SU-DHL-6 (cell line): ENCODE measurements at regions not wholly inside any gene's neighbourhood (a gene's known extent, or its start where the extent isn't known, plus 50 kb on each side); places are given as distances from the start of the nearest gene placed in this dataset.

Experiments used
- CTCF ChIP-seq: fragments of 200-600 bp; sonication (generic); IDR thresholded peaks from one replicate; pipeline ENCODE4 v1.5.1; 2017; ENCODE audit warnings: antibody characterized with exemption, mild to moderate bottlenecking, low read length, moderate library complexity; ENCODE audit not compliant: insufficient read depth, poor library complexity, severe bottlenecking
- EZH2phosphoT487 ChIP-seq: fragments of 200-600 bp; sonication (generic), shearing (Covaris generic); conservative IDR thresholded peaks from 2 replicates; pipeline ENCODE4 v1.6.1; 2018; ENCODE audit warnings: mild to moderate bottlenecking, antibody characterized with exemption, low read length, moderate library complexity, mixed read lengths

DNA sequence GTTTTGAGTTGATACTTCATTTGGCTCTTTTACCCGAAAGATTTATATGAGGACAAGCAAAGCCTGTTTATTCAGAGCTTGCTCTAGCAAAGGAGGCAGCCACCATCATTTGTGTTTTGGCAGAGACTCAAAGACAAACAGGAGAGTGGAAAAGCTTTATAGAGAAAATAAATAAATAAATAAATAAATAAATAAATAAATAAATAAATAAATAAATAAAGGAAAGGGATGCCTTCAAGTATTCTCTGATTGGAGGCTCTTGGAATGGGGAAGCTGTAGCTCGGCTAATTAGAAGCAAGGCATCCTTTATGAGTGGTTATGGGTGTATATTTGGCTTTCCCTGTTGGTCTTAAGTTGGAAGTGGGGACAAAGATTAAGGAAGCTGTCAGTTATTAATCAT is 229.8 kb downstream of the RASSF9 start:
- no peak for TF ChIP-seq CTCF
- no peak for TF ChIP-seq EZH2phosphoT487
